ENCODE measurements at regions not wholly inside any gene's neighbourhood (a gene's known extent, or its start where the extent isn't known, plus 50 kb on each side); places are given as distances from the start of the nearest gene placed in this dataset.
A peak's percentile ranks its signal among the peaks of the same experiment; 100 is the strongest.
"Not testable (repeated sequence)": the region's sequence is repeated elsewhere in the genome, so short reads cannot be mapped to it uniquely, and the experiment has no call there.

- no peak for DNase-seq
Measured at GRCh38 chr16:80117556-80118130, 423.1 kb upstream of the DYNLRB2 start.

- DNase-seq, result no peak
Measured at GRCh38 chr16:80116711-80117110, 424.1 kb upstream of the DYNLRB2 start.

- DNase-seq, result no peak
Measured at GRCh38 chr16:80114699-80115098, 426.1 kb upstream of the DYNLRB2 start.

DNA sequence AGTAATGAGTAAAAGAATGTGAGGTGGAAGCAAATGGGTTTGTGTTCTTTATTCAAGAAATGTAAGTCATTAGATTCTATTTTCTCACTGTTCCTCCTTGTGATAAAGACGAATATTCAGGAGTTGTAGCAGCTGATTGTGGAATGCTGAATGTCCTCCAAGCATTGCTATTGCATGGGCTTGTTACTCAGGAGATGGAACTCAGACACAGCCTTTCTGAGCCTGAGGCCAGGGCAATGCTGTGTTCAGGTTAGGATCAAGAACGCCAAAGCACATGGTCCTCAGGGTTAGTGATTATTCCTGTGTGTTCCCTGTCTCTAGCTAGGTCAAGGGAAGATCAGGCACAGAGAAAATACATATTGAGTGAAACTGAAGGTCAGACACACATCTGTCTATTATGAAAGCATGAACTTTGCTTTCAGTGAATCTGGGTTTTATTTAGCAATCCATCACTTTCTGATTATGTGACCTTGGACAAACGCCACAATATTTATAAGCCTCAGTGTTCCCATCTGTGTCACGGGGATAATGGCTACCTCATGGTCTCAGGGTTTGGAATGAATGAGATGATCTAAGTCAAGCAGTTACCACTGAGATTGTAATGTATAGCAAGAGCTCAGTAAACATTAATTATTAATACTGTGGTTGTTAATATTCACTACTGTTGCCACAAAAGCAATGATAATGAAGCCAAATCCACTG, 426.8 kb upstream of the DYNLRB2 start:
- no peak for DNase-seq

- no peak for DNase-seq
Measured at GRCh38 chr16:80109581-80109980, 431.2 kb upstream of the DYNLRB2 start.

DNA sequence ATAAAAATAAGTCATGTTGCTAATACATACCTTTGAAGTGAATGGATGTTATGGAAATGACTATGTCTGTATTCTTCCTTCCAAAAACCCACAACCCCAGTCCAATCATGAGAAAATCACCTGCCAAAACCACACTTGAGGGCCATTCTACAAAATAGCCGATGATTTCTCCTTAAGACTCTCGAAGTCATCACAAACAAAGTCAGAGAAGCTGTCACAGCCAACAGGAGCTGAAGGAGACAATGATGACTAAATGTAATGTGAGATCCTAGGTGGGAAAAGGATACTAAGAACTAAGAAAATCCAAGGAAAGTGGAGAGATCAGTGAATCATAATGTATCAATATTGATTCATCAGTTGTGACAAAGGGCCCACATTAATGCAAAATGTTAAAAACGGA, 432.9 kb upstream of the DYNLRB2 start:
- DNase-seq, result no peak

DNA sequence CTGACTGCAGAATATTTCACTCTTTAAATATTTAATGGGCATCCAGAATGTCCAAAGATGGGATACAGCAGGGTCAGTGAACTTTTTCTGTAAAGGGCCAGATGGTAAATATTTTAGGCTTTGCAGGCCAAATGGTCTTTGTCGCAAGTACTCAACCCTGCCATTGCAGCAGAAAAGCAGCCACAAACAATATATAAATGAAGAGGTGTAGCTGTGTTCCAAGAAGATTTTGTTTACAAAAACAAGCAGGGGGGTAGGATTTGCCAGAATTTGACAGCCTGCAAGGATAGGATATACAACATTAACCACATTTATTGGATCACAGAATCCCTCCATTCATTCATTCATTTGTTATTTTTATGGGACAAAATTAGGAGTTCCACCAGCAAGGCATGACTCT, 435.0 kb upstream of the DYNLRB2 start:
- DNase-seq, result no peak

DNA sequence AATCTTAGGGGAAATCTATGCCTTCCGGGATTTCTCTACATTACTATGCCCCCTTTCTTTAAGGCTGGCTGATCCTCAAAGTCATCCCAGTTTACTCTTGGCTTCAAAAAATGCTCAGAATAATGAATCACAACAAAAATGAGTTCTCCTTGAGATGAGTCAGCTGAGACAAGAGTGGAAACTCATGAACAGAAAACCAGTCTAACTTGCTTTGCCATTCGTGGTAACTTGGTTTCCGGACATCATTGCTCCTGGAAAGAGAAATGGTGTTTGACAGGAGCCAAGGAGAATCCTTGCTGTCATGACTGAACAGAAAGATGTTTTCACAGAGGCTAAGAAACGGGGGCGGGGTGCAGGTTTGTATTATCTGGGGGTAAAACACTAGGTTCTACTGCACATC, 435.6 kb upstream of the DYNLRB2 start:
- DNase-seq, result no peak

DNA sequence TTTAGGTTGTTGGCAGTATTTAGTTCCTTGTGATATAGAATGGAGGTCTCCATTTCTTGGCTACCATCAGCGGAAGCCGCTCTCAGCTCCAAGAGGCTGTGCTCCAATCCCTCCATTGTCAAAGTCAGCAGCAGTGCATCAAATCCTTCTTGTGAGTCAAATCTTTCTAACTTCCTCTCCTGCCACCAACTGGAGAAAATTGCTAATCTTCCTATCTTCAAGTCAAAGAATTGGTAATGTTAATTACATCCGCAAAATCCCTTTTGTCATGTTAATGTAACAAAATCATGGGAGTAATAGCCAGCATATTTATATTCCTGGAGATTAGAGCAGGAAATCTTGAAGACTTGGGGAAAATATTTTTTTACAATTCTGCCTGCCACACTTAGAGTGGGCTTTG, 436.4 kb upstream of the DYNLRB2 start:
- no peak for DNase-seq

DNA sequence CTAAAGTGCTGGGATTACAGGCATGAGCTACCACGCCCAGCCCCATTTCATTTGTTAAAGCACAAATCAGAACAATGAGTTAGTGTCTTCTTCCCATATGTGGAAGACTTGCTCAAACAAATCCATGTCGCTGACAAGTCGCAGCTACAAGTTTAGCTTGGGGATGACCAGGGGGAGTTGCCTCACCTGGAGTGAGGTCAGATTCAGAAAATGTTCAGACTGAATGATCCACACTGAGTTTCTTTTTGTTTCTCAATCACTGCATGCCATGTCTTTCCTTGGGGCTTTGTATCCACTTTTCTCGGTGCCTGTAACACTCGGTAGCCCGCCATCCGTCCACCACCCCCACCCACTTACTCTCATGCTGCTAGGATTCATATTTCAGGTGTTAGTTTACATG, 437.3 kb upstream of the DYNLRB2 start:
- no peak for DNase-seq

- no peak for DNase-seq
Measured at GRCh38 chr16:80100846-80101451, 439.8 kb upstream of the DYNLRB2 start.

- no peak for DNase-seq
Measured at GRCh38 chr16:80100186-80100585, 440.6 kb upstream of the DYNLRB2 start.

DNA sequence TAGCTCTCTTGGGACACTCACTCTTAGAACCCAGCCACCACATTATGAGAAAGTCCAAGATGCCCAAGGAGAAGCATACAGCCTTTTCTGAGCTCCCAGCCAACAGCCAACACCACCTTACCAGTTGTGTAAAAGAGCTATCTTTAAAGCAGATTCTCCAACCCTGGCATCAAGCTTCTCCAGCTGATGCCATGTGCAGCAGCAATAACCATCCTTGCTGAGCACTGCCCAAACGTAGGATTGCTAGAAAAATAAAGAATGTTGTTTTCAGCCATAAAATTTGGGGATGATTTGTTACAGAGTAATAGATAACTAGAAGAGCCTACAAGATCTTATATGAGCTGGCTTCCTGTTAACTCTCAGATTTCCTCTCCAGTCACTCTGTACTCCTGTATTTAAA, 443.7 kb upstream of the DYNLRB2 start:
- no peak for DNase-seq

GRCh38 chr16:80092681-80093080, 448.1 kb upstream of the DYNLRB2 start:
- no peak for DNase-seq

- not testable (repeated sequence) for DNase-seq
Measured at GRCh38 chr16:80091453-80091852, 449.3 kb upstream of the DYNLRB2 start.

- no peak for DNase-seq
Measured at GRCh38 chr16:80085606-80086005, 455.2 kb upstream of the DYNLRB2 start.

DNA sequence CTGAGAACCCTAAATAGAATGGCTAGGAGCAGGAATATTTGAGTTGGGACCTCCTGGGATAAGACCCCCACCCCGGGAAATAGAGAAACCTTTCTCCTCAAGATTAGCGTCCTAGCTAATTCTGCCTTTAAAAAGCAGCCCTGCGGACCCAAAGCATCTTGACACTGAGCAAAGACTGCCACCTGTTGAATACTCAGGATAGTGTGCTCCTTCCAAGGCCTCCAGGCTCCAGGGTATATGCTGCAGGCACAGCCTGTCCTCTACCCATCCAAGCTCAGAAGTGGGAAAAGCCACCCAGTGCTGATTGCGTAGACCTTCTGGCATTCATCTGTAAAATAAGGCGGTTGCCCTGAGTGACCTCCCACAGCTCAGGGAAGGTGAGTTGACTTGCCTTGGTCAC, 456.2 kb upstream of the DYNLRB2 start:
- peak; percentile 79 for DNase-seq

DNA sequence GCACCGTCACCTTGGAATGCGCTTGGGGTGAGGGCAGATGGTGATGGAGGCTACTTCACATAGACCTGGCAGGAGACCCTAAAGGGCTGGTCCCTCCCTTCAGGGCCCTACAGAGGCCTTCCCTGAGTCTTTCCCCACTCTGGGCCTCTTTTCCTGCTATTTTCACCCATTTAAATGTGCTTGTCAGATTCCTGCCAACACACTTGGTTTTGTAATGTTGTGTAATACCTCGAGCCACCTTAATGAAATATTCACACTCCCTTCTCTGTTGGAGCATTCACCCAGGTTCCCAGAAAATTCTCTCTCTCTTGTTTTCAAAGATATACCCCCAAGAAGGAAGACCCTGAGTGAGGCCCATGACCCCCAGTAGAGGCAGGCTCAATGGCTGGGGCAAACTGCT, 456.6 kb upstream of the DYNLRB2 start:
- DNase-seq, result no peak

DNA sequence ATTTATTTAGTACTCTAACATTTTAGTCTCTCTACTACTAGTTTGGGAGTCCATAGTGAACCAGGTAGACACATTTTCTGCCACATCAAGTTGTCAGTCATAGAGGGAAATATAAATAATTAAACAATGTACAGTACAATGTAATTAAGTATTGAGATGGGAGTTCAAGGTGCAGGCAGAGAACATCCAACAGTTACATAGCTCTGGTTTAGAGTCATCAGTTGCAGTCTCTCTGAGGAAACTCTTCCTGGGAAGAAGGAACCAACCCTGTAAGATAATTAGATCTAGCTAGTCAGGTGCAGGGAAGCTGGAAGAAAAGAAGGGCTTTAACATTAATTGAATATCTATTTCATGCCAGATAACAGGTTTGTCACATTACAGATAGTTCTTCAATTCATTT, 457.9 kb upstream of the DYNLRB2 start:
- DNase-seq, result no peak

DNA sequence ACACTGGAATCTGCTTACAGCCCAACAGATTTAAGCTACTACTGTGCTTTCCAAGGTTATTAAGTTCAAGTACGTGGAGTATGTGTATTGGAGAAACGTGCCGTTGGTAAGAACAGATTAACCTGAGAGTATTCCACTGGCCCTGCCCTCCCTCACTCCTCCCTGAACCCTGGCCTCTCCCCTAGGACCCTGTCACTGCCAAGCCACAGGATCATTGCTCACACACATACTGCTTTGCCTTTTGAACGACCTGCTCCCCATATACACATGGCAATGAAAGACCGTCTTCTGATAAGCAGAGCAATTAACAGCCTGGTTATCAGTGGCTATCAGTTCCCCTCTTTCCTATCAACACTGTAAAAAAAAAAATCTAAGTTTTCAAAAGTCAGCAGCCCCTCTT, 458.9 kb upstream of the DYNLRB2 start:
- DNase-seq, result no peak

DNA sequence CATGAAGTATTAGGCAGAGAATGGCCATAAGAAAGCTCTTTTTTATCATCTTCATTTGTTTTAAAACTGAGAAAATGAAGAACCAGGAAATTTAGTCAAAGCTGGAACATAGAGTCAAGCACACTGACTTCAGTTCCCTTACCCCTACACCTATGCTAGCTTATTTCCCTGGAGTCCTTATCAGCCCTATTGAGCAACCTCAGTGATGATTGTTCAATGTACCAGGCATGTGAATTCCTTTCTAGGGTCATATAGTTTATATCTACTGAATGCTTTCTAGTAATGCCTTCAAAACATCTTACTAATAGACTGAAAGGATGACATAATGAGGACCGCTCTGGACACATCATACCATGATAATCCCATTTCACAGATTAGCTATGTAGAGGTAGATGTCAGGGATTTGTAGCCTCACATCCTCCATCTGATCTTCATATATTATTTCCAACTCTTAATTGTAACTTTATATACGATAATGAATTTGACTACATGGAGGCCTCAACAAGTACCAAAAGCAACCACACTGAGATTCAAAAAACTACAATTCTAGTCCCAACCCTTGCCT, 460.4 kb upstream of the DYNLRB2 start:
- DNase-seq, result no peak

- DNase-seq, result no peak
Measured at GRCh38 chr16:80079072-80079471, 461.7 kb upstream of the DYNLRB2 start.

- no peak for DNase-seq
Measured at GRCh38 chr16:80077696-80078095, 463.1 kb upstream of the DYNLRB2 start.

GRCh38 chr16:80074329-80074728, 466.5 kb upstream of the DYNLRB2 start:
- DNase-seq, result no peak
